Ectodermal cell (in vitro differentiated cells): ENCODE measurements at regions not wholly inside any gene's neighbourhood (a gene's known extent, or its start where the extent isn't known, plus 50 kb on each side); places are given as distances from the start of the nearest gene placed in this dataset.
A peak's percentile ranks its signal among the peaks of the same experiment; 100 is the strongest.

Experiments
- H3K27ac ChIP-seq: 2 replicates; pipeline ENCODE4 v1.7.0; 2013; ENCODE audit warnings: mild to moderate bottlenecking, low read depth, low read length; ENCODE audit not compliant: insufficient read depth, poor library complexity, severe bottlenecking
- H3K27me3 ChIP-seq: 2 replicates; pipeline ENCODE4 v1.7.0; 2013; ENCODE audit warnings: mild to moderate bottlenecking, low read length; ENCODE audit not compliant: insufficient read depth, control insufficient read depth, poor library complexity, severe bottlenecking
- H3K36me3 ChIP-seq: one replicate; pipeline ENCODE4 v1.7.0; 2013; ENCODE audit warnings: low read length; ENCODE audit not compliant: control insufficient read depth, insufficient read depth
- H3K4me1 ChIP-seq: one replicate; pipeline ENCODE4 v1.7.0; 2013; ENCODE audit warnings: low read length; ENCODE audit not compliant: control insufficient read depth, insufficient read depth
- H3K4me3 ChIP-seq: 2 replicates; pipeline ENCODE4 v1.7.0; 2013; ENCODE audit warnings: low read depth, low read length, control low read depth; ENCODE audit not compliant: insufficient read depth
- H3K9me3 ChIP-seq: 2 replicates; pipeline ENCODE4 v1.7.0; 2013; ENCODE audit warnings: mild to moderate bottlenecking, low read length, moderate library complexity; ENCODE audit not compliant: control insufficient read depth
- WGBS, 2 experiments: methylation state at CpG; one replicate each; pipeline ENCODE4 v1.1.7; 2013; ENCODE audit warnings: missing lambda C conversion rate in 2 of 2; 5-methylcytosine and 5-hydroxymethylcytosine counted together

- Histone ChIP-seq H3K36me3 (no peaks in the 10 kb centered on the region), H3K27ac (no peak overlapping the region), H3K4me3 (no peak overlapping the region), H3K27me3 (no peaks in the 10 kb centered on the region), H3K9me3 (no peaks in the 10 kb centered on the region), H3K4me1 (no peaks in the 10 kb centered on the region)
- 92 to 100% methylated on average over 1 of the region's 1 CpG for WGBS, 2 experiments
Measured at GRCh38 chr13:37225414-37226070, 120.1 kb upstream of the CSNK1A1L start.

DNA sequence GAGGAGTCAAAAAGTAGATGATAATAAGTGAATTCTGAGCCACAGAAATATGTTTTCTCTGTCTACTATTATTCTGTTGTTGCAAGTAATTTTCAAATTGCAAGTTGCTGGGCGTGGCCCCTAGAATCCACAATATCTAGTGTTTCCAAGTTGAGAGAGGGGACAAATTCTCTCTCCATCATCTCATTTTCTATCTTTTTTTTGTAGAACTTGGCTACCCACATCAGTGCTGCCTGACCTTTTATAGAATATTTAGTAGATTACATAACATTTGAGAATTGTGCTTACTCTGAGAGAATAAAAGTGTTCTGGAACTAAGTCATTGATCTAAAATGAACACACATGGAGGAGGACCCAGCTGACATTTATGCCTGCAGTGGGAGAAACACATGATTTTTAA is 110.9 kb upstream of the CSNK1A1L start:
- no peaks in the 10 kb centered on the region for H3K9me3 ChIP-seq
- H3K4me1 ChIP-seq: no peaks in the 10 kb centered on the region
- H3K36me3 ChIP-seq: no peaks in the 10 kb centered on the region
- no peaks in the 10 kb centered on the region for H3K27me3 ChIP-seq
- no peak overlapping the region for H3K27ac ChIP-seq
- H3K4me3 ChIP-seq: no peak overlapping the region
- WGBS, 2 experiments: 73 to 94% methylated on average over 1 of the region's 1 CpG

- Histone ChIP-seq H3K4me1 (no peaks in the 10 kb centered on the region), H3K36me3 (no peaks in the 10 kb centered on the region), H3K27me3 (no peaks in the 10 kb centered on the region), H3K4me3 (no peak overlapping the region), H3K27ac (no peak overlapping the region), H3K9me3 (no peaks in the 10 kb centered on the region)
- 94 to 100% methylated on average over 2 of the region's 2 CpGs for WGBS, 2 experiments
Measured at GRCh38 chr13:37212826-37213225, 107.4 kb upstream of the CSNK1A1L start.

GRCh38 chr13:37211487-37211886 is 106.0 kb upstream of the CSNK1A1L start:
- WGBS, 2 experiments: 79 to 82% methylated on average over 5 to 6 of the region's 7 CpGs
- Histone ChIP-seq H3K9me3 (no peaks in the 10 kb centered on the region), H3K4me1 (no peaks in the 10 kb centered on the region)

DNA sequence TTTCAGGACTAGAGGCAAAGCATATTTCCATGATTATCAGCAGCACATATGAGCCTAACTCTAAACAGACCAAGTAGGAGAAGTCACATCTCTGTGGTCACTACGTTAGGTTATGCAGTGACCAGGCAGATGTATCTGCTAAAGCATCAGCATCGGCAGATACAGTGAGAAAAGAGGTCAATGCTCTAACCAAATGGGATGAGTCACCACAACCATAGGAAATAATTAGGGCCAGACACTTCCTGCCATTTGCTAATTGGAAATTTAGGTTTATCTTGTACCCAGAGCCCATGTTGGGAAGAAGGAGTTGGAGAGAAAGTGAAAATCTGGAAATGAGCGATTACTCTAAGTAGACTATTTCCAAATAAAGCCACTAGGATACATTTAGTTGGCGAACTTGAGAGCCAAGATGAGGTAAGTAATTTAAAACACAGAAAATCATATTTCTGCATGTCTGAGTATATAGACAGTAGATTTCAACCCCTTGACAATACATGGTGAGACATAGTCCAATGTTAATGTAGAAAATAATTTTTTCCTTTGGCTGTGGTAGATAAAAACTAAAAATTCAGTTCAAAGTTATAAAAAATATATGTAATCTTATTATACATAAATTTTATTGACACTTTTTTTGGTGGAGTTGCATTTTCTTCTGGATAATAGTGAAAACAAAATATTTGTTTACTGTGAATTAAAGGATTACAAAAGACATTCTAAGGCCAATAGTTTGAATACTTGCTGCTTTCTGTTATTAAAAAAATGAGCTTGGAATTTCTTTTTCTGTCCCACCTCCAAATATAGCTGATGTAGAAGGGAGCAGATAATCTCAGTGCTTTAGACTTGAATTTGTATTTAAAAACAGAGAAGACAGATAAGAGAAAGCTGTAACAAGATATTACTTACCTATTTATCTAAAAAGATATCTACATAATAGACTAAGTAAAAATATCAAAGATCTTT is 104.4 kb upstream of the CSNK1A1L start:
- H3K27ac ChIP-seq: no peak overlapping the region
- no peaks in the 10 kb centered on the region for H3K4me1 ChIP-seq
- no peaks in the 10 kb centered on the region for H3K9me3 ChIP-seq
- 98 to 99% methylated on average over 3 to 4 of the region's 4 CpGs for WGBS, 2 experiments
- H3K36me3 ChIP-seq: no peaks in the 10 kb centered on the region
- no peaks in the 10 kb centered on the region for H3K27me3 ChIP-seq
- no peak overlapping the region for H3K4me3 ChIP-seq

More at GRCh38 chr13:37211487-37211886, 106.0 kb upstream of the CSNK1A1L start:
- Histone ChIP-seq H3K27me3 (no peaks in the 10 kb centered on the region), H3K27ac (no peak overlapping the region), H3K4me3 (no peak overlapping the region), H3K36me3 (no peaks in the 10 kb centered on the region)

DNA sequence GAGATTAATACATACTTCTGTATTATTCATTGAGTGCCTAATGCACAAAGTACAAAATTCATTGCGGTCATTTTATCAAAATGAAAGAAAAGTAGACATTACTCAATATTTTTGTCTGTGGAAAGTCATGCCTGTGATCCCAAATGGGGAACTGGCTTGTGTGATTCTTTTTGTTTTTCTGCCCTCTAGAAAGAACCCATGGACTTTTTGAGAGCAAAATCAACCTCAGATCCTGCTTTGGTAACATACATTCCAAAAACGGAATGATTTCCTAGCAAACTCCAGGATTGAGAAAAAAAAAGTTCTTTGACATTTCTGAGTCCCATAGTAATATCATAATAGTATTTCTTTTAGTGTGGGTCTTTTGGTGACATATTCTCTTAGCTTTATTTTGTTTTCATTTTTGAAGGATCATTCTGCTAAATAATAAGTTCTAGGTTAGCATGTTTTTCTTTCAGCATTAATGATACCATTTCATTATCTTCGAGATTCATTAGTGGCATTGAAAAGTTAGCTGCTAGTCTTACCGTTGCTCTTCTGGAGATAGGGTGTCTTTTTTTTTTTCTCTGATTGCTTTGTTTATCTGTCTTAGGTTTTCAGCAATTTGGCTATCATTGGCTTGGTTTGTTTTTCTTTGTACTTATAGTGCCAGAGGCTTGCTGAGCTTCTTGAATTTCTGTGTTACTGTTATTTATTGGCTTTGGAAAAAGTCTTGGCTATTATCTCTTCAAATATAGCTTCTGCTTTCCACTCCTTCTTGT is 102.4 kb upstream of the CSNK1A1L start:
- Histone ChIP-seq H3K36me3 (no peaks in the 10 kb centered on the region), H3K9me3 (no peaks in the 10 kb centered on the region), H3K4me3 (no peak overlapping the region), H3K27ac (no peak overlapping the region), H3K4me1 (no peaks in the 10 kb centered on the region), H3K27me3 (no peaks in the 10 kb centered on the region)
- WGBS, 2 experiments: 94 to 95% methylated on average over 2 to 4 of the region's 4 CpGs

GRCh38 chr13:37202264-37202663 is 96.8 kb upstream of the CSNK1A1L start:
- WGBS, 2 experiments: 100% methylated on average over 1 to 2 of the region's 2 CpGs
- Histone ChIP-seq H3K4me1 (peaks cover 19% of the 10 kb centered on the region), H3K27ac (no peak overlapping the region), H3K4me3 (no peak overlapping the region), H3K36me3 (no peaks in the 10 kb centered on the region), H3K9me3 (no peaks in the 10 kb centered on the region), H3K27me3 (no peaks in the 10 kb centered on the region)

GRCh38 chr13:37201081-37201480 is 95.6 kb upstream of the CSNK1A1L start:
- 89 to 92% methylated on average over 2 to 4 of the region's 5 CpGs for WGBS, 2 experiments
- H3K4me3 ChIP-seq: no peak overlapping the region
- no peaks in the 10 kb centered on the region for H3K27me3 ChIP-seq
- H3K4me1 ChIP-seq: peaks cover 19% of the 10 kb centered on the region
- H3K36me3 ChIP-seq: no peaks in the 10 kb centered on the region
- no peaks in the 10 kb centered on the region for H3K9me3 ChIP-seq
- no peak overlapping the region for H3K27ac ChIP-seq

DNA sequence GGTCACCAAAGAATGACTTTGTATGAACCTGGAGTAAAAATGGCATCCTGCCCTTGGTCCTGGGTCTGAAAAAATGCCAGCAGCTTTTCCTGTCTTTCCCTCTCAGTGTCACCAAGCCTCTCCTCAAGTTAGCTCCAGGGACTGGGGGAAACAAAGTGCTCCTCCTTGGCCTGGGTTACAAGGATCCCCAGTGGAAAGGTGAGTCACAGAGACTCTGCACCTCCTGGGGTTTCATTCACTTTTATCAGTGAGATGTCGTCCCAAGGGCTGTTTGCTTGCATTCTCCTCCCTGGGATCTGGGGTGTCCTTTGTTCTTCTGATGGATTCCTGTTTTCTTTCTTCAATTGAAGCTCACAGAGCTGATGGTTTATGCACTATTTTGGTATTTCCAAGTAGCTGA is 93.2 kb upstream of the CSNK1A1L start:
- Histone ChIP-seq H3K27me3 (no peaks in the 10 kb centered on the region), H3K27ac (peak overlapping the region; percentile 16), H3K9me3 (no peaks in the 10 kb centered on the region), H3K4me1 (peaks cover 19% of the 10 kb centered on the region), H3K36me3 (no peaks in the 10 kb centered on the region), H3K4me3 (no peak overlapping the region)
- WGBS, 2 experiments: 0% methylated on average over 1 of the region's 1 CpG

DNA sequence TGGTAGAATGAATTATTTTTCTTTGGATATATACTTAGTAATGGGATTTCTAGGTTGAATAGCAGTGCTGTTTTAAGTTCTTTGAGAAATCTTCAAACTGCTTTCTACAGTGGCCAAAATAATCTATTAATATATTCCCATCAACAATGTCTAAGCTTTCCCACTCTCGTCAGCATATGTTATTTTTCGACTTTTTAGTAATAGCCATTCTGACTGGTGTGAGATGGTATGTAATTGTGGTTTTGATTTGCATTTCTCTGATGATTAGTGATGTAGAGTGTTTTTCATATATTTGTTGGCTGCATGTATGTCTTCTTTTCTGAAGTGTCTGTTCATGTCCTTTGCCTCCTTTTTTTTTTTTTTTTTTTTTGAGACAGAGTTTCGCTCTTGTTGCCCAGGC is 90.2 kb upstream of the CSNK1A1L start:
- peaks cover 19% of the 10 kb centered on the region for H3K4me1 ChIP-seq
- H3K9me3 ChIP-seq: no peaks in the 10 kb centered on the region
- no peak overlapping the region for H3K27ac ChIP-seq
- WGBS, 2 experiments: 97 to 98% methylated on average over 3 of the region's 3 CpGs
- H3K36me3 ChIP-seq: no peaks in the 10 kb centered on the region
- no peaks in the 10 kb centered on the region for H3K27me3 ChIP-seq
- H3K4me3 ChIP-seq: no peak overlapping the region
